HCT116 (cell line): ENCODE measurements at regions not wholly inside any gene's neighbourhood (a gene's known extent, or its start where the extent isn't known, plus 50 kb on each side); places are given as distances from the start of the nearest gene placed in this dataset.

Experiments used
- ATAC-seq: fragments of 200-7000 bp; cut with Tn5 transposase; 2 replicates; pipeline ENCODE4 v1.9.1; 2020; ENCODE audit warnings: mild to moderate bottlenecking, moderate library complexity
- BruUV-seq: library from RNA; stranded (reverse); fragments of 400-500 nt; replicated peaks from 2 replicates; lab custom pipeline; 2021; lab: Mats Ljungman, UMichigan
- CTCF ChIA-PET: fragments of 300-600 bp; sonication (Branson Sonifier 250); formaldehyde crosslinking; loops from one replicate; lab custom pipeline; 2021; ENCODE audit warnings: antibody characterized with exemption; lab: Charles Lee
- POLR2A ChIA-PET: fragments of 300-600, 350-600 bp; sonication (Branson Sonifier 250); formaldehyde crosslinking; loops from one replicate; lab custom pipeline; 2021; ENCODE audit warnings: antibody characterized with exemption; lab: Charles Lee
- RAD21 ChIA-PET, 2 experiments: fragments of 300-600 bp; sonication (Branson Sonifier 250); formaldehyde crosslinking; loops; one replicate each; lab custom pipeline; 2023; ENCODE audit warnings: low total read pairs in 2 of 2; ENCODE audit not compliant: uncharacterized antibody in 2 of 2, unreplicated experiment in 2 of 2, low non-redundant PET in 1 of 2; lab: Charles Lee
- DNase-seq: peaks from one replicate; pipeline ENCODE4 v3.0.0-alpha.2; 2010; ENCODE audit warnings: low read depth, low spot score
- H2AFZ ChIP-seq: fragments of 200-600 bp; shearing (Covaris generic), sonication (generic); 2 replicates; pipeline ENCODE4 v1.6.1; 2017; ENCODE audit warnings: low read depth, mixed run types, mixed read lengths, antibody characterized with exemption, low read length; ENCODE audit not compliant: poor library complexity, severe bottlenecking
- H3K27ac ChIP-seq: 2 replicates; pipeline ENCODE4 v1.5.1; 2012; ENCODE audit warnings: low read depth, low read length
- H3K27me3 ChIP-seq: fragments of 200-600 bp; sonication (generic); 2 replicates; pipeline ENCODE4 v1.6.1; 2016; ENCODE audit warnings: mixed run types, low read length, mixed read lengths; ENCODE audit not compliant: insufficient read depth
- H3K36me3 ChIP-seq, 2 experiments: fragments of 200-500 bp in 1 of 2; fragments of 200-600 bp in 1 of 2; sonication (Bioruptor generic) in 1 of 2; sonication (generic) in 1 of 2; 2 replicates each; pipeline versions ENCODE4 v1.5.1 to v1.6.1; 2014 to 2016; ENCODE audit warnings: low read length in 2 of 2, inconsistent platforms in 1 of 2, mixed read lengths in 1 of 2, mixed run types in 1 of 2; ENCODE audit not compliant: insufficient read depth in 2 of 2, control insufficient read depth in 1 of 2
- H3K4me1 ChIP-seq, 2 experiments: fragments of 200-600 bp in 1 of 2; sonication (generic) in 1 of 2; 2 replicates each; pipeline versions ENCODE4 v1.5.1 to v1.6.1; 2012 to 2017; ENCODE audit warnings: low read length in 2 of 2, inconsistent platforms in 1 of 2, mild to moderate bottlenecking in 1 of 2, mixed read lengths in 1 of 2, mixed run types in 1 of 2, moderate library complexity in 1 of 2; ENCODE audit not compliant: insufficient read depth in 2 of 2, control insufficient read depth in 1 of 2
- H3K4me2 ChIP-seq: fragments of 200-600 bp; sonication (generic); 2 replicates; pipeline ENCODE4 v1.6.1; 2017; ENCODE audit warnings: mixed run types, low read length, mixed read lengths
- H3K4me3 ChIP-seq, 2 experiments: fragments of 200-600 bp in 1 of 2; sonication (generic) in 1 of 2; replicated peaks in 1 of 2; 2 replicates each; pipeline ENCODE4 v1.5.1; 2011 to 2016; ENCODE audit warnings: low read length in 2 of 2, control low read depth in 1 of 2, low read depth in 1 of 2, mild to moderate bottlenecking in 1 of 2, mixed read lengths in 1 of 2, mixed run types in 1 of 2
- H3K79me2 ChIP-seq: fragments of 200-600 bp; sonication (generic); 2 replicates; pipeline ENCODE4 v1.6.1; 2017; ENCODE audit warnings: mild to moderate bottlenecking, mixed run types, low read length, moderate library complexity, mixed read lengths; ENCODE audit not compliant: insufficient read depth
- H3K9ac ChIP-seq: fragments of 200-600 bp; sonication (generic); 2 replicates; pipeline ENCODE4 v1.6.1; 2016; ENCODE audit warnings: low read length, mixed read lengths
- H3K9me2 ChIP-seq: fragments of 200-600 bp; sonication (generic), shearing (Covaris generic); 2 replicates; pipeline ENCODE4 v1.6.1; 2017; ENCODE audit warnings: mixed run types, mild to moderate bottlenecking, moderate library complexity; ENCODE audit not compliant: insufficient read depth
- H3K9me3 ChIP-seq, 2 experiments: fragments of 200-500 bp in 1 of 2; fragments of 200-600 bp in 1 of 2; sonication (Bioruptor generic) in 1 of 2; sonication (generic) in 1 of 2; 2 replicates each; pipeline ENCODE4 v1.6.1; 2014 to 2017; ENCODE audit warnings: low read length in 2 of 2, mixed read lengths in 2 of 2, inconsistent platforms in 1 of 2, low read depth in 1 of 2, mild to moderate bottlenecking in 1 of 2, mixed run types in 1 of 2, moderate library complexity in 1 of 2; ENCODE audit not compliant: control insufficient read depth in 1 of 2, insufficient read depth in 1 of 2
- H4K20me1 ChIP-seq: fragments of 200-600 bp; sonication (generic), shearing (Covaris generic); 2 replicates; pipeline ENCODE4 v1.6.1; 2017; ENCODE audit warnings: mixed run types, mild to moderate bottlenecking, moderate library complexity; ENCODE audit not compliant: insufficient read depth
- EGR1 ChIP-seq: IDR thresholded peaks from 2 replicates; pipeline ENCODE4 v1.6.1; 2012; ENCODE audit warnings: low read depth
- ELF1 ChIP-seq: IDR thresholded peaks from 2 replicates; pipeline ENCODE4 v1.6.1; 2012; ENCODE audit warnings: low read depth, borderline replicate concordance
- EZH2 ChIP-seq: fragments of 200-600 bp; sonication (generic); IDR thresholded peaks from 2 replicates; pipeline ENCODE4 v1.6.1; 2017; ENCODE audit warnings: antibody characterized with exemption, mixed run types
- EZH2phosphoT487 ChIP-seq: fragments of 200-600 bp; IDR thresholded peaks from 2 replicates; pipeline ENCODE4 v1.6.1; 2018; ENCODE audit warnings: antibody characterized with exemption, borderline replicate concordance
- JUND ChIP-seq: IDR thresholded peaks from 2 replicates; pipeline ENCODE4 v1.6.1; 2012
- POLR2AphosphoS5 ChIP-seq: IDR thresholded peaks from 2 replicates; pipeline ENCODE4 v1.6.1; 2011; ENCODE audit warnings: mild to moderate bottlenecking, low read depth, low read length, moderate library complexity
- RAD21 ChIP-seq: IDR thresholded peaks from 2 replicates; pipeline ENCODE4 v1.6.1; 2012; ENCODE audit warnings: low read depth, mild to moderate bottlenecking
- TCF7L2 ChIP-seq: IDR thresholded peaks from 2 replicates; pipeline ENCODE4 v1.7.0; 2011; ENCODE audit warnings: borderline replicate concordance, inconsistent platforms; ENCODE audit not compliant: insufficient read depth, insufficient read length; ENCODE audit errors: extremely low read depth
- ZBTB33 ChIP-seq: IDR thresholded peaks from 2 replicates; pipeline ENCODE4 v1.6.1; 2011; ENCODE audit warnings: mild to moderate bottlenecking, low read length, moderate library complexity; ENCODE audit not compliant: insufficient replicate concordance; ENCODE audit errors: extremely low read depth
- ZFX ChIP-seq: fragments of 450-650 bp; IDR thresholded peaks from 2 replicates; pipeline ENCODE4 v1.6.1; 2017
- intact Hi-C: fragments of 100-400 bp; cut with micrococcal nuclease; formaldehyde crosslinking; loops from 2 replicates; pipeline ENCODE4 v1.10.0; 2022

GRCh38 chr2:39511605-39512433 lies 74.7 kb upstream of the MAP4K3 start:
- no peaks in the 10 kb centered on the region for H3K27me3 ChIP-seq
- ChIA-PET POLR2A (no interaction called here), RAD21 (no interaction called here), CTCF (interaction anchor here (1.0 kb wide), 1 partner anchor 218 kb away, joined by 3 read pairs; no protein-coding TSS in a partner anchor)
- ATAC-seq (no peak), DNase-seq (no peak)
- H2AFZ ChIP-seq: no peak overlapping the region
- intact Hi-C loops: loop anchor here (10.0 kb wide), 1 partner anchor 183 kb away; no protein-coding TSS in a partner anchor
- H3K4me2 ChIP-seq: no peak overlapping the region
- H4K20me1 ChIP-seq: no peaks in the 10 kb centered on the region
- H3K9me2 ChIP-seq: no peaks in the 10 kb centered on the region
- H3K27ac ChIP-seq: no peak overlapping the region
- no peaks in the 10 kb centered on the region for H3K36me3 ChIP-seq
- TF ChIP-seq POLR2AphosphoS5: no peak
- no peak for TF ChIP-seq TCF7L2
- TF ChIP-seq EGR1: no peak
- TF ChIP-seq ZBTB33: no peak
- TF ChIP-seq ELF1: no peak
- TF ChIP-seq RAD21: no peak
- TF ChIP-seq EZH2: no peak
- TF ChIP-seq JUND: no peak
- TF ChIP-seq EZH2phosphoT487: no peak
- no peak for TF ChIP-seq ZFX
- H3K4me3 ChIP-seq: no peak overlapping the region
- H3K79me2 ChIP-seq: no peaks in the 10 kb centered on the region
- H3K9ac ChIP-seq: no peak overlapping the region
- BruUV-seq: no TSS peak
- no peaks in the 10 kb centered on the region for H3K9me3 ChIP-seq
- H3K4me1 ChIP-seq: peaks cover 0 to 11% of the 10 kb centered on the region in 2 experiments; a peak in 2 of 4 replicates
